OCI-LY1 (cell line): ENCODE measurements at regions not wholly inside any gene's neighbourhood (a gene's known extent, or its start where the extent isn't known, plus 50 kb on each side); places are given as distances from the start of the nearest gene placed in this dataset.

Experiments
- CTCF ChIP-seq: fragments of 200-600 bp; sonication (generic), shearing (Covaris generic); IDR thresholded peaks from 2 replicates; pipeline ENCODE4 v1.5.1; 2017; ENCODE audit warnings: mild to moderate bottlenecking, antibody characterized with exemption, low read length, moderate library complexity, mixed read lengths
- EZH2 ChIP-seq: fragments of 200-600 bp; sonication (generic), shearing (Covaris generic); IDR thresholded peaks from 2 replicates; pipeline ENCODE4 v1.8.0; 2017; ENCODE audit warnings: borderline replicate concordance, mixed run types, mild to moderate bottlenecking, antibody characterized with exemption, low read length, moderate library complexity, mixed read lengths

- TF ChIP-seq CTCF (no peak), EZH2 (no peak)
Observed at GRCh38 chr4:166527500-166527899, 654.5 kb downstream of the TLL1 start.
